HG02870 (cell line): ENCODE measurements at regions not wholly inside any gene's neighbourhood (a gene's known extent, or its start where the extent isn't known, plus 50 kb on each side); places are given as distances from the start of the nearest gene placed in this dataset.
A peak's percentile ranks its signal among the peaks of the same experiment; 100 is the strongest.

Source experiments
- ATAC-seq: cut with Tn5 transposase; IDR thresholded peaks from one replicate; pipeline ENCODE4 v1.9.1; 2021; ENCODE audit warnings: mild to moderate bottlenecking, moderate library complexity; ENCODE audit not compliant: unreplicated experiment

DNA sequence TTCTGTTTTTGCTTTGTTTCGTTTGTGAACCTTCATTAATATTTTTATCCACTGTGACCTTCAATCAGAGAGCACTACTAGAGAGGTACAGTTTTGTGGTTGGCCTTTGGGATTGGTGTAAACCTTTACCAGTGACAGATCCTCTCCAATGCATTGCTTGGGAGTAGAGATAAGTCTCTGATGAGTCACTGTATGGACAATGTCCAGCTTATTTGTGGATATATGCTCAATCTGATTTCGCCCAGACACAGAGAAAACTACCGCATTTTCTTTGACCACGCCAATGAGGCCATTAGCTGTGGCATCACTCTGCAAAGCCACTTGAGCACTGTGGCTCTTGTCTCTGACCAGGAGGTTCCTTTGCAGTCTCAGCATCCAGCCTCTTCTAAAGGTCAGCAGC lies 964.7 kb downstream of the TUSC7 start:
- ATAC-seq: no peak

DNA sequence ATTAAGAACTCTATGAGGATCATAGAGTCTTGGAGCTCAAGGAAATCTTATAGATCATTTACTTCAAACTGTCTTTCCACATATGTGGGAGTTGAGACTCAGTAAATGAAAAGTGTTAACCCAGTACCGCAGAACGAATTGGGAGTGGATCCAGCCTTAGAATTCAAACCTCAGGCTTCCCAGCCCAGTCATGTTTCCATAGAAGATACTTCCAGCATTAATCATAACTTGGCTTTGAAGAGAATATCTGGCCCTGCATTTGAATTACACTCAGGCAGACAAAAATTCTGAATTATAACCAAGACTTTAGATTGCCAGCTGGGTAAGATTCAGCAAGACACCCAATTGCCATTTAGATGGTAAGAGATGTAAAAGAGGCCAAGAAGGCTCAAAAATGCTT lies 972.0 kb downstream of the TUSC7 start:
- no peak for ATAC-seq

DNA sequence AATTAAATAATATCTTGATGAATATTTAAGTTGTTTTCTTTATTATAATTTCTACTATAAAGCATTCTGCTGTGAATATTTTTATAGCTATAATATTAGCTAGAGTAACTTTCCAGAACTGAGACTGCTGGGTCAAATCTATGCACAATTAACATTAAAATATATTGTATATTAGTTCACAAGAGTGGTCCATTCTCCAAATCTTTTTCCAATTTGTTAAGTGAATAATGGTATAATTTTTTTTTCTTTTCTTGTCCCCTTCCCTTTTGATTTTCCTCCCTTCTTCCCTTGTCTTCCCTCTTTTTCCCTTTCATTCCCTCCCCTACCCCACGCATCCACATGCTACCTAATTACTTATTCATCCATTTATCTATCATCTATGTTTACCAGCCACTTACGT lies 977.5 kb downstream of the TUSC7 start:
- no peak for ATAC-seq

DNA sequence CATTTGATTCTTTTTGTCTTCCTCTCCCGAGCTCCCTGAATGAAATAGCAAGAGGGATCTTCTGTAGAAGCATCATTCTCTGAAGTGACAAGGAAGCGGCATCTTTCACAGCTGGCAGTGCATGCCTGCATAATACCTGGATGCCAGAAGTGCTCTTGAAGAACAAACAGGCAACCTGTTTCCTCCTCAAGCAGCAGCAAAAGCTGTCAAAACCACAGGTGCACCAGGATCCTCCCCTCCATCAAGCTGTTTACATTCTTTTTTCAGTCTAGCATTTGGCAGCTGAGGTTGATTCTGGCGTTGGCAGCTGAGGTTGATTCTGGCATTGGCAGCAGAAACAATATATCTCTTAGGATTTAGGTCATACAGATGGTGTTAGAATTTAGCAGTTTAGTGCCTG lies 979.0 kb downstream of the TUSC7 start:
- ATAC-seq: no peak

DNA sequence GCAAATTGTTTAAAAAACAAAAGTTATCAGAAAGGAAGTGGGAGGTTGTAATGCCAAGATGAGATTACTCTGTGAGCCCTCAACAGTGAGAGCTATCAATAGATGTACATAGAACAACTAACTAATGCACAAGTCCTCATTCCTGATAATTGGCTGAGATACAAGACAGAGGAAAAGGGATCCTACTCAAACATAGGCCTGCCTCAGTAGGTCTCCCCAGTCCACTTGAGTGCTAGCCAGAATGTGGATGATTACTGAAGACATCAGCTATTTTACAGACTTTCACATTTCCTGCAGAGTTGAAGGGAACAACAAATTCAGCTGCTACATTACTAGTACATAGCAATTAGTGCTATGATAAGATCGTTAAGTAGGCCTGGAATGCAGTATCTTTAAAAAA lies 981.9 kb downstream of the TUSC7 start:
- no peak for ATAC-seq

DNA sequence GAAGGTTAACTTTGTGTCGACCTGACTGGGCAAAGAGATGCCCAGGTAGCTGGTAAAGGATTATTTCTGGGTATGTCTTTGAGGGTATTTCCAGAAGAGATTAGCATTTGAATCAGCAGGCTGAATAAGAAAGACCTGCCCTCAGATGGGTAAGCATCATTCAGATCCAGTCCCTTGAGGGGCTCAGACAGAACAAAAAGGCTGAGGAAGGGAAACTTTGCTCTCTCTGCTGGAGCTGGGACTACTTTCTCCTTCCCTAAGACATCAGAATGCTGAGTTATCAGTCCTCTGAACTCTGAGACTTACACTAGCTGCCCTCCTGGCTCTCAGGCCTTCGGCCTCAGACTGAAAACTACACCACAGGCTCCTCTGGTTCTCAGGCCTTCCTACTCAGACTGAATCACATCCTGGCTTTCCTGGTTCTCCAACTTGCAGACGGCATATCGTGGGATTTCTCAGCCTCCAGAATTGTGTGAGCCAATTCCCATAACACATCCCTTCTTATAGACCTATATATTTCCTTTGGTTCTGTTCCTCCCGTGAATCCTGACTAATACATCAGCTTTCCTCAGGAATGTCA lies 982.9 kb downstream of the TUSC7 start:
- ATAC-seq: no peak

DNA sequence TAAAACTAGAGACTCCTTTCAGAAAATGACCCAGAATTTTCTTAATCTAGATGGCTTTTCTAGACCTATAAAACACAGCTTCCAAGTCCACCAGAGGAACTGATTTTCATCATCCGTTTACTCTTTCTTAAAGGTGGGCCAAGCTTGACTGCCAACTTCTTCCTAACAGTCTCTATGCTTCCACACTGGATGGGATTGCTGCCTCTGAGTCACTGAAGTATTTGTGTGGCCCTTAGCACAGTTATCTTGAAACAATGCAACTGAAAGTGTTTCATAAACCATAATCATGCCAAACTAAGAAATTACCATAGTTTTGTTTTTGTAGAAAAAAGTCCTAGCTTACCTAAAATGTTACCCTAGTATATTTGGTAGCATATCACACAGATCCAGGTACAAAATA lies 985.7 kb downstream of the TUSC7 start:
- no peak for ATAC-seq

DNA sequence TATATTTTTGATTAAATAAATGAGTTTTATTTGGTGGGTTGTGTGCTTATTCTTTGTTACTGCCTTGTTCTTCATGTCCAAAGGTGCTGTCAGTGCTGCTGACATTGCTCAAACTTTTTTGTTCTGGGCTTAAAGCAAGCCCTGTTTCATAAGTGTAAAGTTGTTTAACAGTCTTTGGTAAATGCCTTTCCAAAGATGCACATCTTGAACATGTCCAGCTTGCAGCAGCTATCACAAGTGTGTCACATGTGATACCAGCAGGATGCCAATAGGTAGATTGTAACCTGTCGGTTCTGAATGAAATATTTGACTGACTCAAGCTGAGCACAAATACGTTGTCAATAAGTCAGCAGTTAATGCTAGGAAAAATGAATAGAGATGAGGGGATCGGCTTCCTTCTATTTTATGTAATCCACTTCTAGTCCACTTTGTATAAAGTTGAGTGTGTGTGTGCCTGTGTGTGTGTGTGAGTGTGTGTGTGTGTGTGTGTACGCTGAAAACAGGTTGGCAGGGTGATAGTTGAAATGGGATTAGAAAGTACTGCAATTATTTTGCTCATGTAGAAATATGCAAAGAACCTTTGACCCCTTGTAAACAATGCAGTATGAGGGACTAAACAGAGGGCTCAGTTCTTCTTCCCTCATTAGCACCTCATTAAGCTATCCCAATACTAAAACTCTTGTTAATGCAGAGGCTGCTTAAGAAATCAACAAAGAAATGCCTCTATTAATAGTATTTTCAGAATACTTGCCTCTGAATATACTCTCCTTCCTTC lies 986.5 kb downstream of the TUSC7 start:
- no peak for ATAC-seq

DNA sequence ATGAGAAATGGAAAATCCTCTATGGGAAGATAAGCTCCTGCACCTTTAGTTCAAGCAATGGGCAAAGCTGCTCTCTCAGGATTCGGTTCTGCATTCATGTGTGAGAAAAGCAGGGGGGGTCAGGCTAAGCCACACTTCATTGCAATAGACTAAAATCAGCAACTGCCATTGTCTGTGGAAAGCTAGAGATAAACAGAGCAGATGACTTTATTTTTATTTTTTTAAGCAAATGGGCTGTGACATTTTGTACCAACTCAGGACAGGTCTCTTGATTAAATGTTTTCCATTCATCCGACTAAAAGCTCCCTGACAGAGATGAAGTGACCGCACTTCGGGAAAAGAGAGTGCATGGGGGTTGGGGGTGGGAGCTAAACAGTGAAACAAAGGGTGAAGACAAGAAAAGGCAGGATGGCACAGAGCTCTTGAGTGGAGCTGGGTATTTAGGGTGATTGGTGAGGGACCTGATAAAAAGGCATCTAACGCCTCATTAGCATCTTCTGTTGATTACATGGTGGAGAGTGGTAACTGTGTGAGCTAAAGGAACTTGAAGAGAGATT lies 987.4 kb downstream of the TUSC7 start:
- ATAC-seq: no peak

DNA sequence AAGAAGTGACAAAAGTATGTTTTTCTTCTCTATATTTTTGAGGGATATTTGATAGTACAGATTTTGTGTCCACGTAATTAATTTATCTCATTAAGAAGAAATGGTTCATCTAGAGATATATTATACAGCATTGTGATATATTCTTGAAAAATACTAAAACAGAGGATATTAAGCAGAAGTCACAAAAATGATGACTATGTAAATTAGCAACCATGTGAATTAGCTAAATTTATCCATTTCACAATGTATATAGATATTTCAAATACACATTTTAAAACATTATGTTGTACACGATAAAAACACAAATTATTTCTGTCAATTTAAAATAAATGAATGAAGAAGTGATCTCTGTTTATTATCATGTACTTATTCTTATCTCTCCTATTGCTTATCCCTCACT lies 989.5 kb downstream of the TUSC7 start:
- no peak for ATAC-seq

DNA sequence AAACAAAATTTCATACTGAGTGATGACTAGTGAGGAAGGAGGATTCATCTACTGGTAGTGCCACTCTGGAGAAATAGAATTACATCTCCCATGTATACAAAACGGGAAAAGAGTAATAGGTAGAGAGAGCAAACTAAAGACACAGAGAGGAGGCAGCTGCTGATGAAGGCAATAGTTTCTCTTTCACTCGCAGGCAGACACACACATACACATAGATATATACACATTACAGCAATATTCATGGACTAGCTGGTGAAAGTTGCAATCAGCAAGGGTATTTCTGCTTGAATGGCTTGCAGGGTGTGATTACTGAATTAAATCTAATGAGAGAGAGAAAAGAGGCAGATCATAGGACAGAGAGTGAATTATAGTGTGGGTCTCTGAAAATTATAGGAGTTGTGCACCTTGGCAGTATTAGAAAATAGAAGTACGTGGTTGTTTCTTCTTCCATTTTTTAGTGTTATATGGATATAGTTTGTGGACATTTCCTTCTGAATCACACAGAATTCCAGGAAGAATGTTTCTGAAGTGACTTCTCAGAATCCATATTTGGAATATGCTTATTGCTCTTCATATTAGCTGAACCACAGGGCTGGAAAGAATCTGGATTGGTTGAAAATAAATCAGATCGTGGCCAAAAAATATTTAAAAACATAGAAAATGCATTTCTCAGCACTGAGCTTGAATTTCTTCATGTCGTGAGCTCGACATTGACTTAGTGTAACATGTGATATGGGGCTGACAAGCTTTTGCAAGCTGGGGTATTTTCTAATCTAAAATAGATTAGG lies 991.2 kb downstream of the TUSC7 start:
- ATAC-seq: no peak

DNA sequence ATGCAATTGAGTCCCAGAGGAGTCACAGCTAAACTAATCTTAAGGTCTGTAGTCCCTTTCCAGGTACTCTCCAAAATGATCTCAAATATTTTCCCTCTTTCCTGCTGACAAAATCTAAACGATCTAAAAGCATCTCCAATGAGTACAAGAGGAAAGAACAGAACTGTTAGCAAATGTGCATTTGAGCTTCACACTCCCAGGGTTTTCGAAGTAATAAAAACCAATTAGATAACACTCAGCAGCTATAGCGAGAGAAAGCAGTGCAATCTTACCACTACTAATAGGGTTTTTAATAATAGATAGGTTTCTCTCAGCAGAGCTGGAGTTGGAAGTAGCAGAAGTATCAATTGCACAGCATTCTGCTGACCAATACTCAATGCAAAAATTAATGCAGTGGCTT lies 995.4 kb downstream of the TUSC7 start:
- no peak for ATAC-seq

DNA sequence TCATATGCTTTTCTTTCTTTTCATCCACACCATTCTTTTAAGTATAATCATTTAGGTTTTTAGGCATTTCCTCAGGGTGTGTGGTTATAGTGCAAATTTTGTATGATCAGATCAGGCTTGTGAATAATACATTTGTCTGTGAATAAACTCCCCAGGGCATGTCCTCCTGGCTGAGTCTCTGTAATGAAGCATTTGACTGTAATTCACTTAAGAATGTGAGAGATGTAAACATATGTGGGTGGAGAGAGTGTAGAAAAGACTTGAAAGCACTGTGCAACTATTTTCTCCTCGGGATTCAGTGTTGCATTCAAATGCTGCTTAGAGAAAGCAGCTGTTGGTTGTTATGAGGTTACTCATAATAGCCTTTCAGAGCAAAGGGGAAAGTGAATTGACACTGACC lies 996.5 kb downstream of the TUSC7 start:
- ATAC-seq: no peak

DNA sequence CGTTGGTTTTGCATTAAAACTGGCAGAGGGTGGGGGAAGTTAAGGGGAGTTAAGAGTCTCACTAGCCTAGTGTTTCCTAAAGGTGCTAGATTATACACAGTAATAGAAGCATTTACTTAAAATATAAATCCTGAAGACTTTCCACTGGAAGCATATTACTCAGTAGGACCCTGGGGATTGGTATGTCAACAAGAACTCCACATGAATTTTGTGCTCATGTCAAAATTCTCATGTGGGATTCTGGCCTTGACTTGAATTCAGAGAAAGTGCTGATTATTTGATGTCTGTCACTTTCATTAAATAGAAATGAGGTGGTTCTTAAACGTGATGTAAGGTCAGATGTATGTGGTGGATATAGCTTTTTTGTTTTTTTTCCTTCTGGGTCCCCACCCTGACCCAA lies 997.2 kb downstream of the TUSC7 start:
- ATAC-seq: no peak

DNA sequence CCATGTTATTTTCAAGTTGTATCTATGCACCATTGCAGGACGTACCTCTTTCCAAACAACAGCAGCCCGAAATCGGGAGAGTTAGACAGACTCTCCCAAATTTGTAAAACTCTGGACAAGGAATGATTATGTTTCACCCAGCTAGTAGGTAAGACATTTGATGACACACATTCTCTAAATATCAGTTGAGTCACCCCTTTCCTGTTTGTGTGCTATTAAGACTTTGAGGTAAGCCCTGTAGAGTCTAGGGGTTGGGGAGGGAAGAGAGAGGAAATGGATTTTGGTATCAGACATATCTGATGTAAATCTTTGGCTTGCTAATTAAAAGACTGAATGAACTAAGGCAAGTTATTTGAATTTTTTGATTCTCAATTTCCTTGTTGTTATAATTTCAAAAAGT lies 999.0 kb downstream of the TUSC7 start:
- ATAC-seq: no peak

DNA sequence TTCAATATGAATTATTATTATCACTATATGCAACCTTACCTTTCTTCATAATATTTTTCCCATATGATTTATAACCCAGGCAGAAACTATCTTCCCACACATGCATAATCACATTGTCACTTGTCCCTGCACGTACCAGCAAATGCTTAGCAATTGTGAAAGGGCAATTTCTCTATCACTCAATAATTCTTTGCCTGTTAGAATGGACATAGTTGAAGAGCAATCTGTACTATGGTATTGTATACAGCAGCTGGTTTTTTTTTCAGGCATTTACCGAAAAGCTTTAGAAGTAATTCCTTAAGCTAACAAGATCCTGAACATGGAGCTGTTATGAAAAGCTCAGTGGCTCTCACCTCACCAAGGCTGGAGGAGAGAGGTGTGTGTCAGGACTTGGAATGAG lies 999.5 kb downstream of the TUSC7 start:
- no peak for ATAC-seq

DNA sequence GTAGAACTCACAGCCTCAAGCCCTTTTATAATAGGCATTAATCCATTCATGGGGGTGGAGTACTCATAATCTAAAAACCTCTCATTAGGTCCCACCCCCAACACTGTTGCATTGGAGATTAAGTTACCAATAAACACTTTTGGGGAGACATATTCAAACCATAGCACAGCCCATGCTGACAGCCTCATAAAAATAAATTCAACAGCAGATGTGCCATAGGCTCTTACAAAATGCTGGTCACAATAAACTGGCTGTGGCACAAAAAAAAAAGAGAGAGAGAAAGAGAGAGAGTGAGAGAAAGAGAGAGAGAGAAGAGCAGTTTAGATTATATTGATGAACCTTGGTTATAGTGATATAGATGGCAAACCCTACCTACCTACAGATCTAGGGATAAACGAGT lies 1000.9 kb downstream of the TUSC7 start:
- ATAC-seq: no peak

DNA sequence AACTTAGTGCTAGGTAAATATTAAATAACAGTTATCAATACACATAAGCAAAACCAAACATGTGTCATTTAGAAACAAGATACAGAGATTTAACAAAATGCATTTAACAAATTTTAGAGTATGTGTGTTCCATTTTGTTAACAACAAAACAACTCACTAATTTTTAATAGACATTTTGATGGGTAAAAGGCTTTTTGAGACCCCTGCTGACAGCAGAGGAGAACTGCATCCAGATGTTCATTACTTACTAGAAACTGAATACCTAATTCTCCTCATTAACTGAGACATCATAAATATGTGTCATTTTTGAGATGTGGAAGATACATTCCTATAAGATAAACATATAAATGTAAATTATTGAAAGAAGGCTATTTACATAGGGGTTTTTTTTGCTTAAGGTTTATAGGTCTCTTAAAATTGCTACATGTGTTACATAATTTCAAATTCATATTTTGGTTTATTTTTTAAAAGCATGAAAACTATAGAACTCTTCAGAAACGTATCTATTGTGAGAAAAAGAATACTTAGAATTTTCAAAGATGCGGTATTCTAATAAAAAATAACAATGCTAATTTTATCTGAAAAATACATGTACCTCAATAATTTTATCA lies 1009.8 kb downstream of the TUSC7 start:
- ATAC-seq: no peak

DNA sequence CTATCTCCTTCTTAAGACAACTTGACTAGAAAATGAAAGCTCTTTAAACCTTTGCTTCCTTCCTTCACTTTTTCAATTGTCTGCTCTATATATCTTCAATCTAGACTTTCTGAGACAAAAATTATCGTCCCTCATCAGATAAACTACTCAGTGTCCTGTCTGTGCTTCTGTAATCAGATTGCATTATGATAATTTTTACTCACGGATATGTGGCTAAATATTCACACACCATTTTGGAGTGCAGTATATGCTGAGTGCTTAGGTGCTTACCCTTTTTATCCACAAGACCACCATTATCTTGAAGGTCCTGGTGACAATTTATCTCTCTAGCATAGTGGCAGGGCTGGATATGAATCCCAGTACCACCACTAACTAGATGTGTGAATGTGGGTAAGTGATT lies 1012.3 kb downstream of the TUSC7 start:
- ATAC-seq: no peak

DNA sequence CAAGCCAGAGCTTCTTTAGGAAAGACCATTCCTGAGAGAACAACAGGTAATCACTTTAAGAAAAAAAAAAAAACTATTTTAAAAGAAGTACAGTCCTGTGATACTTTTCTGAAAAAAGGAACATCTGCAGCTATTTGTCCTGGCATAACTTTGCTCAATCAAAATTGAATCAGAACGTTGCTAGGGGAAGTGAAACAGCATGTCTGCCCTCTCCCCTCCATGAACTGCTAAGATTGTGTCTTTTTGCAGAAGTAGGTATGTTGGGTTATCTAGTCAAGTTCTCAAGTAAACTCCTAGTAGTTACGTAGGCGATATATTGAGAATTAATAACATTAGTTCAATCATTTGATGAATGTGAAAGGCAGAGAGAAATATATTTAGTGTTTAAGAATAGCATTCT lies 1013.3 kb downstream of the TUSC7 start:
- ATAC-seq: peak; percentile 80

DNA sequence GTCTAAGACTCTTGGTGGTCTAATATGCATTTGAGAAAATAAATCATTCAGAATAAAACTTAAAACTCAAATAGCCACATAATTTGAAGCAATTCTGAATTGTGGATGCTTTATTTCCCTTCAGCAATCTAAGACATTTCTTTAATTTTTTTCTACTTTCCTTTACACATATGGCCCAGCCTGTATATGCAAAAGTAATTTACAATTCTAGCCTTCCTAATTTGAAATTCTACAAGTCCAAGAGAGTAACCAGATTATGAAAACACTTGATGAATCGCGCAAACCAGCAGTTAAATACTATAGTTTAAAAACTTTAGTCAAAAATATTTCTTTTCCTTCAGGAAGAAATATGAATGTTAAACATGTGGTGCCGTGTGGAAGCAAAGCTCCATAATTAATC lies 1014.2 kb downstream of the TUSC7 start:
- no peak for ATAC-seq
